ENCODE measurements at regions not wholly inside any gene's neighbourhood (a gene's known extent, or its start where the extent isn't known, plus 50 kb on each side); places are given as distances from the start of the nearest gene placed in this dataset.

GRCh38 chr2:33859811-33860461 is 260.8 kb upstream of the FAM98A start:
- Histone ChIP-seq H2AFZ (ENCODE audit: low read depth, low read length, severe bottlenecking) (no peak overlapping the region), H3K9me3 (ENCODE audit: insufficient read depth, low read length) (0 out of 2 replicates have a peak, but pooled peaks cover 4% of the 10 kb centered on the region), H3K4me3 (ENCODE audit: insufficient read depth, low read length, poor library complexity, severe bottlenecking) (no peak overlapping the region), H3K9me2 (replicated peaks; ENCODE audit: insufficient read depth, low read length) (no peaks in the 10 kb centered on the region), H3K4me2 (ENCODE audit: low read depth, low read length, poor library complexity, severe bottlenecking) (no peak overlapping the region), H3F3A (ENCODE audit: insufficient read depth) (no peaks in the 10 kb centered on the region), H3K36me3 (ENCODE audit: low read length) (no peaks in the 10 kb centered on the region; the same call in 1 of the 2 replicates), H3K27ac (ENCODE audit: low read depth, low read length) (no peak overlapping the region), H3K9ac (ENCODE audit: low read length) (no peak overlapping the region), H3K27me3 (ENCODE audit: low read length) (no peaks in the 10 kb centered on the region), H3K79me2 (ENCODE audit: insufficient read depth, low read length) (no peaks in the 10 kb centered on the region), H4K20me1 (ENCODE audit: low read depth, low read length) (no peaks in the 10 kb centered on the region)
- TF ChIP-seq EZH2phosphoT487 (conservative IDR thresholded peaks at IDR 0.05; ENCODE audit: low read length), result no peak
- no peak for TF ChIP-seq CTCF (IDR thresholded peaks at IDR 0.05; ENCODE audit: insufficient read depth, low read length, poor library complexity, severe bottlenecking)

- no peak overlapping the region for H3K4me3 ChIP-seq (ENCODE audit: insufficient read depth, low read length, poor library complexity, severe bottlenecking)
- H3K79me2 ChIP-seq (ENCODE audit: insufficient read depth, low read length), result no peaks in the 10 kb centered on the region
- no peak overlapping the region for H3K27ac ChIP-seq (ENCODE audit: low read depth, low read length)
- TF ChIP-seq CTCF (IDR thresholded peaks at IDR 0.05; ENCODE audit: insufficient read depth, low read length, poor library complexity, severe bottlenecking) (no peak), EZH2phosphoT487 (conservative IDR thresholded peaks at IDR 0.05; ENCODE audit: low read length) (no peak)
- no peak overlapping the region for H3K9ac ChIP-seq (ENCODE audit: low read length)
- no peaks in the 10 kb centered on the region for H3K27me3 ChIP-seq (ENCODE audit: low read length)
- no peaks in the 10 kb centered on the region for H4K20me1 ChIP-seq (ENCODE audit: low read depth, low read length)
- no peaks in the 10 kb centered on the region for H3K9me3 ChIP-seq (ENCODE audit: insufficient read depth, low read length)
- no peaks in the 10 kb centered on the region for H3F3A ChIP-seq (ENCODE audit: insufficient read depth)
- no peaks in the 10 kb centered on the region for H3K9me2 ChIP-seq (replicated peaks; ENCODE audit: insufficient read depth, low read length)
- H3K36me3 ChIP-seq (ENCODE audit: low read length), result no peaks in the 10 kb centered on the region
- no peak overlapping the region for H2AFZ ChIP-seq (ENCODE audit: low read depth, low read length, severe bottlenecking)
- H3K4me2 ChIP-seq (ENCODE audit: low read depth, low read length, poor library complexity, severe bottlenecking), result no peak overlapping the region
Measured at GRCh38 chr2:33859176-33859575, 260.1 kb upstream of the FAM98A start.

GRCh38 chr2:33848486-33848885 is 249.4 kb upstream of the FAM98A start:
- Histone ChIP-seq H3K9me2 (replicated peaks; ENCODE audit: insufficient read depth, low read length) (no peaks in the 10 kb centered on the region), H3K27ac (ENCODE audit: low read depth, low read length) (no peak overlapping the region), H3K4me2 (ENCODE audit: low read depth, low read length, poor library complexity, severe bottlenecking) (no peak overlapping the region), H2AFZ (ENCODE audit: low read depth, low read length, severe bottlenecking) (no peak overlapping the region), H3K79me2 (ENCODE audit: insufficient read depth, low read length) (no peaks in the 10 kb centered on the region), H3F3A (ENCODE audit: insufficient read depth) (no peaks in the 10 kb centered on the region), H4K20me1 (ENCODE audit: low read depth, low read length) (no peaks in the 10 kb centered on the region), H3K9ac (ENCODE audit: low read length) (no peak overlapping the region), H3K9me3 (ENCODE audit: insufficient read depth, low read length) (no peaks in the 10 kb centered on the region), H3K4me3 (ENCODE audit: insufficient read depth, low read length, poor library complexity, severe bottlenecking) (no peak overlapping the region), H3K36me3 (ENCODE audit: low read length) (no peaks in the 10 kb centered on the region), H3K27me3 (ENCODE audit: low read length) (no peaks in the 10 kb centered on the region)
- TF ChIP-seq EZH2phosphoT487 (conservative IDR thresholded peaks at IDR 0.05; ENCODE audit: low read length), result no peak
- TF ChIP-seq CTCF (IDR thresholded peaks at IDR 0.05; ENCODE audit: insufficient read depth, low read length, poor library complexity, severe bottlenecking), result no peak

Measured in SU-DHL-6 (cell line).